Endodermal cell (in vitro differentiated cells): ENCODE measurements at regions not wholly inside any gene's neighbourhood (a gene's known extent, or its start where the extent isn't known, plus 50 kb on each side); places are given as distances from the start of the nearest gene placed in this dataset.

Experiments used
- DNase-seq: peaks from one replicate; pipeline ENCODE4 v3.0.0-alpha.2; 2017
- H3K27ac ChIP-seq: 2 replicates; pipeline ENCODE4 v1.5.1; 2013; ENCODE audit warnings: mild to moderate bottlenecking, low read depth, low read length, moderate library complexity
- H3K27me3 ChIP-seq: 2 replicates; pipeline ENCODE4 v1.6.1; 2013; ENCODE audit warnings: mild to moderate bottlenecking, low read length, moderate library complexity; ENCODE audit not compliant: insufficient read depth, control insufficient read depth, poor library complexity, severe bottlenecking
- H3K36me3 ChIP-seq: 2 replicates; pipeline ENCODE4 v1.7.0; 2013; ENCODE audit warnings: mild to moderate bottlenecking, low read length, moderate library complexity; ENCODE audit not compliant: control insufficient read depth, insufficient read depth
- H3K4me1 ChIP-seq: one replicate; pipeline ENCODE4 v1.7.0; 2013; ENCODE audit warnings: low read length; ENCODE audit not compliant: control insufficient read depth, insufficient read depth
- H3K4me3 ChIP-seq: 2 replicates; pipeline ENCODE4 v1.5.1; 2013; ENCODE audit warnings: mild to moderate bottlenecking, low read length, moderate library complexity
- H3K9ac ChIP-seq: 2 replicates; pipeline ENCODE4 v1.6.1; 2013; ENCODE audit warnings: mild to moderate bottlenecking, low read length, moderate library complexity; ENCODE audit not compliant: poor library complexity, severe bottlenecking; ENCODE audit errors: extremely low read depth
- H3K9me3 ChIP-seq: 2 replicates; pipeline ENCODE4 v1.6.1; 2013; ENCODE audit warnings: mild to moderate bottlenecking, low read length, moderate library complexity; ENCODE audit not compliant: control insufficient read depth
- H3K27ac Mint-ChIP-seq: 2 replicates; pipeline ENCODE4 v1.8.0; 2020; ENCODE audit warnings: mixed read lengths
- H3K27me3 Mint-ChIP-seq: 2 replicates; pipeline ENCODE4 v1.8.0; 2021; ENCODE audit warnings: mild to moderate bottlenecking, mixed read lengths; ENCODE audit not compliant: insufficient read depth
- H3K36me3 Mint-ChIP-seq: 2 replicates; pipeline ENCODE4 v1.8.0; 2020; ENCODE audit warnings: low read depth, mixed read lengths
- H3K4me1 Mint-ChIP-seq: 2 replicates; pipeline ENCODE4 v1.8.0; 2020; ENCODE audit warnings: mixed read lengths
- H3K4me3 Mint-ChIP-seq: 2 replicates; pipeline ENCODE4 v1.8.0; 2020; ENCODE audit warnings: mild to moderate bottlenecking, moderate library complexity, mixed read lengths
- H3K9me3 Mint-ChIP-seq: 2 replicates; pipeline ENCODE4 v1.8.0; 2020; ENCODE audit warnings: mild to moderate bottlenecking, mixed read lengths
- CTCF ChIP-seq: fragments of 200-600 bp; sonication (generic); conservative IDR thresholded peaks from 2 replicates; pipeline ENCODE4 v1.5.0; 2021; ENCODE audit warnings: antibody characterized with exemption, mild to moderate bottlenecking
- WGBS, 2 experiments: methylation state at CpG; one replicate each; pipeline versions ENCODE4 v1.1.5 to v1.1.7; 2013; ENCODE audit warnings: missing lambda C conversion rate in 2 of 2, mixed read lengths in 1 of 2; ENCODE audit not compliant: insufficient coverage in 1 of 2, insufficient read length in 1 of 2; 5-methylcytosine and 5-hydroxymethylcytosine counted together

DNA sequence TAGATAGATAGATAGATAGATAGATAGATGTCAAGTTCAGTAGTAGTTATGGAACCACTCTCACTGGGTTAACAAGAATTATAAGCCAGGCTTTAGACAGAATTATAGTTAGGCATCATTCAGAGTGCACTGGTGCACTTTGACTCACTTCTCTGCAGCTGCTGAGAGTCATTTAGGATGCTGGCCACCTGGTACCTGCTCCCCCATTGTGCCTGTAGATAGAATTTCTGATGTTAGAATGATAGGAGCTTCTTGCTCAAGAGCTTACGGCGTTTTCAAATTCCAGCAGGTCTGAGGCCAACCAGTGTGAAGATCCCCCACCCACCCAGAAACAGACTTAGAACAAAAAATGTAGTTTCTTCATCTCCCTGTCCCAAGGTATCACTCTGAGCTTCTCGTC is 107.8 kb upstream of the HMCN1 start:
- Mint-ChIP-seq H3K9me3 (no peaks in the 10 kb centered on the region), H3K36me3 (peaks cover 3% of the 10 kb centered on the region), H3K27ac (no peak overlapping the region), H3K27me3 (no peaks in the 10 kb centered on the region), H3K4me3 (no peak overlapping the region), H3K4me1 (peaks cover 27% of the 10 kb centered on the region)
- WGBS, 2 experiments, result 92 to 100% methylated on average over 1 to 3 of the region's 3 CpGs
- no peaks in the 10 kb centered on the region for H3K36me3 ChIP-seq
- H3K9ac ChIP-seq, result no peak overlapping the region
- no peak for TF ChIP-seq CTCF
- DNase-seq, result no peak
- H3K27ac ChIP-seq, result no peak overlapping the region
- no peaks in the 10 kb centered on the region for H3K27me3 ChIP-seq
- H3K4me3 ChIP-seq, result no peak overlapping the region
- H3K4me1 ChIP-seq, result no peaks in the 10 kb centered on the region
- H3K9me3 ChIP-seq, result peaks cover 4% of the 10 kb centered on the region

- Histone ChIP-seq H3K36me3 (no peaks in the 10 kb centered on the region), H3K4me3 (no peak overlapping the region), H3K4me1 (no peaks in the 10 kb centered on the region), H3K9ac (no peak overlapping the region), H3K27ac (no peak overlapping the region), H3K27me3 (no peaks in the 10 kb centered on the region), H3K9me3 (peaks cover 10% of the 10 kb centered on the region)
- no peak for DNase-seq
- TF ChIP-seq CTCF, result no peak
- no peaks in the 10 kb centered on the region for H3K4me1 Mint-ChIP-seq
- peaks cover 12% of the 10 kb centered on the region for H3K9me3 Mint-ChIP-seq
- no peak overlapping the region for H3K4me3 Mint-ChIP-seq
- H3K27me3 Mint-ChIP-seq, result no peaks in the 10 kb centered on the region
- no peaks in the 10 kb centered on the region for H3K36me3 Mint-ChIP-seq
- H3K27ac Mint-ChIP-seq, result no peak overlapping the region
These were observed 123.2 kb upstream of the HMCN1 start for GRCh38 chr1:185610954-185611353.

DNA sequence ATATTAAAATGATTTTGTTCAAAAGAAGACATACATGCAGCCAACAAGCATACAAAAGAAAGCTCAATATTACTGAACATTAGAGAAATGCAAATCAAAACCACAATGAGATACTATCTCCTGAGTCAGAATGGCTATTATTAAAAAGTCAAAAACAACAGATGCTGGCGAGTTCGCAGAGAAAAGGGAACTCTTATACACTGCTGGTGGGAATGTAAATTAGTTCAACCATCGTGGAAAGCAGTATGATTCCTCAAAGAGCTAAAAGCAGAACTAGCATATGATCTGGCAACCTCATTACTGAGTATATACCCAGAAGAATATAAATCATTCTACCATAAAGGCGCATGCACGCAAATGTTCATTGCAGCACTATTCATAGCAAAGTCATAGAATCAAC is 126.0 kb upstream of the HMCN1 start:
- H3K27me3 Mint-ChIP-seq, result no peaks in the 10 kb centered on the region
- no peaks in the 10 kb centered on the region for H3K36me3 Mint-ChIP-seq
- H3K9me3 ChIP-seq, result no peaks in the 10 kb centered on the region
- TF ChIP-seq CTCF, result no peak
- H3K27me3 ChIP-seq, result no peaks in the 10 kb centered on the region
- H3K36me3 ChIP-seq, result no peaks in the 10 kb centered on the region
- no peak overlapping the region for H3K27ac ChIP-seq
- H3K9ac ChIP-seq, result no peak overlapping the region
- WGBS, 2 experiments, result 85 to 93% methylated on average over 5 of the region's 5 CpGs
- no peak for DNase-seq
- H3K4me1 ChIP-seq, result no peaks in the 10 kb centered on the region
- peaks cover 6% of the 10 kb centered on the region for H3K9me3 Mint-ChIP-seq
- H3K27ac Mint-ChIP-seq, result no peak overlapping the region
- no peaks in the 10 kb centered on the region for H3K4me1 Mint-ChIP-seq
- H3K4me3 Mint-ChIP-seq, result no peak overlapping the region
- no peak overlapping the region for H3K4me3 ChIP-seq
